Endothelial cell of umbilical vein (primary cell): ENCODE measurements at regions not wholly inside any gene's neighbourhood (a gene's known extent, or its start where the extent isn't known, plus 50 kb on each side); places are given as distances from the start of the nearest gene placed in this dataset.

Experiments used
- BruUV-seq: library from RNA; stranded (reverse); fragments of 400-500 nt; replicated peaks from 2 replicates; lab custom pipeline; 2021; lab: Mats Ljungman, UMichigan
- CTCF ChIA-PET: fragments of 300-600, 350-600 bp; sonication (Branson Sonifier 250); formaldehyde crosslinking; loops from one replicate; lab custom pipeline; 2021; ENCODE audit warnings: antibody characterized with exemption, inconsistent platforms; lab: Charles Lee
- POLR2A ChIA-PET: fragments of 300-600, 350-600 bp; sonication (Branson Sonifier 250); formaldehyde crosslinking; loops from one replicate; lab custom pipeline; 2021; ENCODE audit warnings: antibody characterized with exemption, inconsistent platforms; lab: Charles Lee
- DNase-seq: peaks from one replicate; pipeline ENCODE4 v3.0.0-alpha.2; 2011; ENCODE audit warnings: low read depth, low spot score
- FAIRE-seq: peaks from 2 replicates; lab custom pipeline; 2011; peaks lifted over from hg19 to GRCh38; lab: Jason Lieb, UNC
- H2AFZ ChIP-seq: 2 replicates; pipeline ENCODE4 v1.6.0; 2012; ENCODE audit warnings: low read depth, low read length, control low read depth, inconsistent platforms
- H3K27ac ChIP-seq: 2 replicates; pipeline ENCODE4 v1.5.1; 2011; ENCODE audit warnings: low read depth, mild to moderate bottlenecking, control low read depth, low read length, moderate library complexity; ENCODE audit not compliant: insufficient read depth
- H3K27me3 ChIP-seq, 2 experiments: 2 replicates each; pipeline versions ENCODE4 v1.6.0 to v1.6.1; 2011; ENCODE audit warnings: low read length in 2 of 2, mixed read lengths in 1 of 2; ENCODE audit not compliant: control insufficient read depth in 2 of 2, insufficient read depth in 2 of 2
- H3K36me3 ChIP-seq, 2 experiments: 2 replicates in 1 of 2; 3 replicates in 1 of 2; pipeline ENCODE4 v1.5.1; 2011; ENCODE audit warnings: low read length in 2 of 2, mild to moderate bottlenecking in 1 of 2, moderate library complexity in 1 of 2; ENCODE audit not compliant: control insufficient read depth in 2 of 2, insufficient read depth in 2 of 2; ENCODE audit errors: extremely low read depth in 1 of 2
- H3K4me1 ChIP-seq: 3 replicates; pipeline ENCODE4 v1.5.1; 2011; ENCODE audit warnings: mild to moderate bottlenecking, low read length; ENCODE audit not compliant: control insufficient read depth, insufficient read depth; ENCODE audit errors: extremely low read depth
- H3K4me2 ChIP-seq: 2 replicates; pipeline ENCODE4 v1.6.1; 2011; ENCODE audit warnings: low read length, control low read depth, mixed read lengths; ENCODE audit not compliant: insufficient read depth
- H3K4me3 ChIP-seq, 3 experiments: fragments of 200-600 bp in 1 of 3; sonication (generic), shearing (Covaris generic) in 1 of 3; replicated peaks in 1 of 3; 2 replicates each; pipeline ENCODE4 v1.5.1; 2011 to 2016; ENCODE audit warnings: control low read depth in 3 of 3, low read length in 3 of 3, mild to moderate bottlenecking in 2 of 3, inconsistent platforms in 1 of 3, low read depth in 1 of 3, moderate library complexity in 1 of 3; ENCODE audit not compliant: insufficient read depth in 1 of 3
- H3K79me2 ChIP-seq: 2 replicates; pipeline ENCODE4 v1.6.0; 2012; ENCODE audit warnings: low read length, inconsistent platforms; ENCODE audit not compliant: control insufficient read depth, insufficient read depth
- H3K9ac ChIP-seq: replicated peaks from 2 replicates; pipeline ENCODE3; 2011; ENCODE audit warnings: low read length, control low read depth; ENCODE audit not compliant: insufficient read depth; ENCODE audit errors: extremely low read depth
- H3K9me1 ChIP-seq: replicated peaks from 3 replicates; pipeline ENCODE4 v1.6.0; 2011; ENCODE audit warnings: mild to moderate bottlenecking, low read length; ENCODE audit not compliant: control insufficient read depth, insufficient read depth; ENCODE audit errors: extremely low read depth
- H3K9me3 ChIP-seq: replicated peaks from 2 replicates; pipeline ENCODE4 v1.5.1; 2012; ENCODE audit warnings: low read length, inconsistent platforms; ENCODE audit not compliant: control insufficient read depth, insufficient read depth
- H4K20me1 ChIP-seq: replicated peaks from 2 replicates; pipeline ENCODE3; 2011; ENCODE audit warnings: mild to moderate bottlenecking, low read length; ENCODE audit not compliant: control insufficient read depth, insufficient read depth; ENCODE audit errors: extremely low read depth
- EZH2 ChIP-seq: IDR thresholded peaks from 2 replicates; pipeline ENCODE4 v1.6.1; 2012; ENCODE audit warnings: borderline replicate concordance, low read depth, mild to moderate bottlenecking, moderate library complexity, low read length, inconsistent platforms; ENCODE audit not compliant: severe bottlenecking
- FOS ChIP-seq: IDR thresholded peaks from 2 replicates; pipeline ENCODE4 v1.6.1; 2011; ENCODE audit warnings: mild to moderate bottlenecking, low read length, moderate library complexity, borderline replicate concordance; ENCODE audit not compliant: insufficient read depth
- GATA2 ChIP-seq: IDR thresholded peaks from 2 replicates; pipeline ENCODE4 v1.7.0; 2011; ENCODE audit warnings: low read depth, mild to moderate bottlenecking, moderate library complexity, mixed read lengths, low read length; ENCODE audit not compliant: insufficient read length, insufficient read depth
- JUN ChIP-seq: IDR thresholded peaks from 2 replicates; pipeline ENCODE4 v1.6.1; 2011; ENCODE audit warnings: borderline replicate concordance, low read depth; ENCODE audit not compliant: insufficient read length, insufficient read depth
- MYC ChIP-seq: IDR thresholded peaks from one replicate; pipeline ENCODE4 v1.6.1; 2011; ENCODE audit warnings: mild to moderate bottlenecking, low read depth, low read length
- POLR2A ChIP-seq: IDR thresholded peaks from 2 replicates; pipeline ENCODE4 v1.6.1; 2012; ENCODE audit warnings: low read depth, mild to moderate bottlenecking, control low read depth, low read length
- POLR2AphosphoS5 ChIP-seq: IDR thresholded peaks from 2 replicates; pipeline ENCODE4 v1.6.1; 2012; ENCODE audit warnings: low read depth, mild to moderate bottlenecking, control low read depth, low read length, moderate library complexity; ENCODE audit not compliant: insufficient read depth
- dilution Hi-C: fragments of 300-500 bp; cut with MboI; formaldehyde crosslinking; loops from one replicate; pipeline ENCODE4 v1.15.0; 2019; ENCODE audit warnings: low sequenced_read_pairs; ENCODE audit not compliant: extremely low pct_ligation_motif_present
- intact Hi-C: fragments of 100-400 bp; cut with micrococcal nuclease; formaldehyde crosslinking; loops from one replicate; pipeline ENCODE4 v1.10.0; 2022
- TF ChIP-seq, protein P1 (sequence below), 2 donors: IDR thresholded peaks; 1 replicate in 1 of 2; 2 replicates in 1 of 2; pipeline ENCODE4 v1.5.1; 2011; ENCODE audit warnings: low read length in 2 of 2, mild to moderate bottlenecking in 2 of 2, moderate library complexity in 2 of 2, control low read depth in 1 of 2, inconsistent platforms in 1 of 2, low read depth in 1 of 2; ENCODE audit not compliant: insufficient read depth in 1 of 2; ENCODE audit errors: extremely low read depth in 1 of 2
- TF ChIP-seq, protein P2 (sequence below): IDR thresholded peaks from 2 replicates; pipeline ENCODE4 v1.6.1; 2011; ENCODE audit not compliant: insufficient read depth, insufficient read length

DNA sequence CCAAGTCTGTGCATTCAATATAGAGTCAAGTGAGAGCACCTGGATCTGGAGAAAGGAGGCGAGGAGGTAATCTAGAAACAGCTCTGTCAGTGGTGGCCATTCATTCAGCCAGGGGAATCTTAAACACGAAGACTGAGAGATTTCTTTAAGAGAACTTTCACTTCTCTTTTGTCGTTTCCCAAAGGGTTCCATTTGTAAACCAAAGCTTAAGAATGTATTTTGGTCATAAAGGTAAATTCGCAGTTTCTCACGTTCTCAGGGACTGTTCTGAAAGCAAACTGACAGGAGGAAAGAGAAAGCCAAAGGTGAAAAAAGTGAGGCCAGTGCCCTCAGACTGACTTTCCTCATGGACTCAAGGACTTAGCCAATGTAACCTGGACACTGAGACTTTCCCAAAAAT, 513.5 kb downstream of the CMPK2 start:
- CTCF ChIA-PET: no interaction called here
- H3K27me3 ChIP-seq: no peaks in the 10 kb centered on the region
- BruUV-seq: no TSS peak
- no peaks in the 10 kb centered on the region for H3K36me3 ChIP-seq
- DNase-seq: no peak
- intact Hi-C loops: no loop called here
- H2AFZ ChIP-seq: no peak overlapping the region
- FAIRE-seq: no peak
- H3K9me3 ChIP-seq: peaks cover 6% of the 10 kb centered on the region
- no peaks in the 10 kb centered on the region for H3K79me2 ChIP-seq
- TF ChIP-seq MYC (no peak), EZH2 (no peak), FOS (no peak), GATA2 (no peak), POLR2AphosphoS5 (no peak), JUN (no peak), POLR2A (no peak)
- TF ChIP-seq, protein P1, sequence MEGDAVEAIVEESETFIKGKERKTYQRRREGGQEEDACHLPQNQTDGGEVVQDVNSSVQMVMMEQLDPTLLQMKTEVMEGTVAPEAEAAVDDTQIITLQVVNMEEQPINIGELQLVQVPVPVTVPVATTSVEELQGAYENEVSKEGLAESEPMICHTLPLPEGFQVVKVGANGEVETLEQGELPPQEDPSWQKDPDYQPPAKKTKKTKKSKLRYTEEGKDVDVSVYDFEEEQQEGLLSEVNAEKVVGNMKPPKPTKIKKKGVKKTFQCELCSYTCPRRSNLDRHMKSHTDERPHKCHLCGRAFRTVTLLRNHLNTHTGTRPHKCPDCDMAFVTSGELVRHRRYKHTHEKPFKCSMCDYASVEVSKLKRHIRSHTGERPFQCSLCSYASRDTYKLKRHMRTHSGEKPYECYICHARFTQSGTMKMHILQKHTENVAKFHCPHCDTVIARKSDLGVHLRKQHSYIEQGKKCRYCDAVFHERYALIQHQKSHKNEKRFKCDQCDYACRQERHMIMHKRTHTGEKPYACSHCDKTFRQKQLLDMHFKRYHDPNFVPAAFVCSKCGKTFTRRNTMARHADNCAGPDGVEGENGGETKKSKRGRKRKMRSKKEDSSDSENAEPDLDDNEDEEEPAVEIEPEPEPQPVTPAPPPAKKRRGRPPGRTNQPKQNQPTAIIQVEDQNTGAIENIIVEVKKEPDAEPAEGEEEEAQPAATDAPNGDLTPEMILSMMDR (IDR thresholded peaks at IDR 0.05; ENCODE audit: extremely low read depth in 1 of 2, insufficient read depth in 1 of 2, low read depth in 1 of 2, low read length in 2 of 2): no peak
- TF ChIP-seq, protein P2, sequence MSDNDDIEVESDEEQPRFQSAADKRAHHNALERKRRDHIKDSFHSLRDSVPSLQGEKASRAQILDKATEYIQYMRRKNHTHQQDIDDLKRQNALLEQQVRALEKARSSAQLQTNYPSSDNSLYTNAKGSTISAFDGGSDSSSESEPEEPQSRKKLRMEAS: no peak
- H3K4me1 ChIP-seq: no peaks in the 10 kb centered on the region
- H3K27ac ChIP-seq: no peak overlapping the region
- POLR2A ChIA-PET: no interaction called here
- H3K4me3 ChIP-seq: no peak overlapping the region
- dilution Hi-C loops: no loop called here
- H3K4me2 ChIP-seq: no peak overlapping the region
- no peak overlapping the region for H3K9ac ChIP-seq
- H4K20me1 ChIP-seq: no peaks in the 10 kb centered on the region
- no peaks in the 10 kb centered on the region for H3K9me1 ChIP-seq
